HEK293 (cell line): ENCODE measurements at regions not wholly inside any gene's neighbourhood (a gene's known extent, or its start where the extent isn't known, plus 50 kb on each side); places are given as distances from the start of the nearest gene placed in this dataset.

Source experiments
- BCL11B ChIP-seq: fragments of 450-650 bp; formaldehyde crosslinking; IDR thresholded peaks from 2 replicates; pipeline ENCODE4 v1.5.1; 2016; ENCODE audit warnings: low read depth, missing biosample characterization, missing genetic modification characterization
- KLF8 ChIP-seq: fragments of 450-650 bp; formaldehyde crosslinking; IDR thresholded peaks from 2 replicates; pipeline ENCODE4 v1.5.1; 2016; ENCODE audit warnings: missing biosample characterization, missing genetic modification characterization
- ZNF335 ChIP-seq: fragments of 450-650 bp; formaldehyde crosslinking; conservative IDR thresholded peaks from 2 replicates; pipeline ENCODE4 v1.5.1; 2016; ENCODE audit warnings: missing biosample characterization, missing genetic modification characterization
- ZNF560 ChIP-seq: fragments of 450-650 bp; formaldehyde crosslinking; IDR thresholded peaks from 2 replicates; pipeline ENCODE4 v1.5.1; 2017; ENCODE audit warnings: missing biosample characterization, missing genetic modification characterization, borderline replicate concordance
- ZSCAN16 ChIP-seq: fragments of 450-650 bp; formaldehyde crosslinking; IDR thresholded peaks from 2 replicates; pipeline ENCODE4 v1.5.1; 2016; ENCODE audit warnings: missing biosample characterization, missing genetic modification characterization
- TF ChIP-seq, protein P1 (sequence below): fragments of 450-650 bp; formaldehyde crosslinking; IDR thresholded peaks from 2 replicates; pipeline ENCODE4 v1.5.1; 2016; ENCODE audit warnings: missing biosample characterization, missing genetic modification characterization

DNA sequence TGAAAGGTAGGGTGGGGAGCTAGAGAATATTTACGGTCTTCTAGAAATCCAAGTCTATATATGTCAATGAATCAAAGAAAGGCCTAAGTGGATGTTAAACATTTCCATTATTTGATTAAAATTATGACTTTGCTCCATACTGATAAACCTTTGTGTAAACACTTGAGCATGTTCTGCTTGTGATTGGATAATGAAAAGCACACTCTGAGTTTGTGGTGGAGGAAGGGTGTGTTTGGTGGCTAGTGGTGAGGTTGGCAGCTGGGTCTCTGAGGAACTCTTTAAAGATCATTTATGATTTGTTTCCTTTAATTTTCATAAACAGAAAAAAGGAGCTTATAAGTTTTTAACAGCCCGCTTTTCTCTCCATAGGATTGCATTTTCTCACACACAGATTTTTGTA is 84.7 kb downstream of the RFPL4B start:
- TF ChIP-seq, protein P1, sequence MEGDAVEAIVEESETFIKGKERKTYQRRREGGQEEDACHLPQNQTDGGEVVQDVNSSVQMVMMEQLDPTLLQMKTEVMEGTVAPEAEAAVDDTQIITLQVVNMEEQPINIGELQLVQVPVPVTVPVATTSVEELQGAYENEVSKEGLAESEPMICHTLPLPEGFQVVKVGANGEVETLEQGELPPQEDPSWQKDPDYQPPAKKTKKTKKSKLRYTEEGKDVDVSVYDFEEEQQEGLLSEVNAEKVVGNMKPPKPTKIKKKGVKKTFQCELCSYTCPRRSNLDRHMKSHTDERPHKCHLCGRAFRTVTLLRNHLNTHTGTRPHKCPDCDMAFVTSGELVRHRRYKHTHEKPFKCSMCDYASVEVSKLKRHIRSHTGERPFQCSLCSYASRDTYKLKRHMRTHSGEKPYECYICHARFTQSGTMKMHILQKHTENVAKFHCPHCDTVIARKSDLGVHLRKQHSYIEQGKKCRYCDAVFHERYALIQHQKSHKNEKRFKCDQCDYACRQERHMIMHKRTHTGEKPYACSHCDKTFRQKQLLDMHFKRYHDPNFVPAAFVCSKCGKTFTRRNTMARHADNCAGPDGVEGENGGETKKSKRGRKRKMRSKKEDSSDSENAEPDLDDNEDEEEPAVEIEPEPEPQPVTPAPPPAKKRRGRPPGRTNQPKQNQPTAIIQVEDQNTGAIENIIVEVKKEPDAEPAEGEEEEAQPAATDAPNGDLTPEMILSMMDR: no peak
- TF ChIP-seq KLF8 (tag by site-specific recombination) (no peak), BCL11B (tag by site-specific recombination) (no peak), ZNF335 (tag by site-specific recombination) (no peak), ZNF560 (tag by site-specific recombination) (no peak), ZSCAN16 (tag by site-specific recombination) (no peak)
